SU-DHL-6 (cell line): ENCODE measurements at regions not wholly inside any gene's neighbourhood (a gene's known extent, or its start where the extent isn't known, plus 50 kb on each side); places are given as distances from the start of the nearest gene placed in this dataset.

Experiments used
- H2AFZ ChIP-seq: fragments of 200-600 bp; sonication (generic); 2 replicates; pipeline ENCODE4 v1.6.1; 2014; ENCODE audit warnings: low read depth, mild to moderate bottlenecking, moderate library complexity, mixed read lengths, antibody characterized with exemption, low read length; ENCODE audit not compliant: severe bottlenecking
- H3F3A ChIP-seq: fragments of 200-600 bp; shearing (Covaris generic); 2 replicates; pipeline ENCODE4 v1.6.0; 2016; ENCODE audit warnings: antibody characterized with exemption, mild to moderate bottlenecking; ENCODE audit not compliant: insufficient read depth
- H3K27ac ChIP-seq: fragments of 200-600 bp; sonication (generic); 2 replicates; pipeline ENCODE4 v1.5.1; 2016; ENCODE audit warnings: low read depth, mild to moderate bottlenecking, low read length, moderate library complexity, mixed read lengths
- H3K27me3 ChIP-seq: fragments of 200-600 bp; sonication (generic), shearing (Covaris generic); 2 replicates; pipeline ENCODE4 v1.6.0; 2014; ENCODE audit warnings: mild to moderate bottlenecking, low read length
- H3K36me3 ChIP-seq: fragments of 200-600 bp; sonication (generic); 2 replicates; pipeline ENCODE4 v1.6.1; 2014; ENCODE audit warnings: mild to moderate bottlenecking, low read length, mixed read lengths
- H3K4me2 ChIP-seq: fragments of 300-600, 200-600 bp; shearing (Covaris generic), sonication (generic); 2 replicates; pipeline ENCODE4 v1.6.0; 2014; ENCODE audit warnings: low read length, low read depth, mild to moderate bottlenecking; ENCODE audit not compliant: poor library complexity, severe bottlenecking
- H3K4me3 ChIP-seq: fragments of 200-600 bp; sonication (generic); 2 replicates; pipeline ENCODE4 v1.5.1; 2014; ENCODE audit warnings: antibody characterized with exemption, low read length, mild to moderate bottlenecking, mixed read lengths; ENCODE audit not compliant: insufficient read depth, poor library complexity, severe bottlenecking
- H3K79me2 ChIP-seq: fragments of 200-600 bp; sonication (generic); 2 replicates; pipeline ENCODE4 v1.6.1; 2014; ENCODE audit warnings: mild to moderate bottlenecking, low read length, moderate library complexity; ENCODE audit not compliant: insufficient read depth
- H3K9ac ChIP-seq: fragments of 200-600 bp; sonication (generic); 2 replicates; pipeline ENCODE4 v1.7.0; 2014; ENCODE audit warnings: mild to moderate bottlenecking, low read length
- H3K9me2 ChIP-seq: fragments of 200-600 bp; sonication (generic); replicated peaks from 2 replicates; pipeline ENCODE4 v1.6.1; 2014; ENCODE audit warnings: low read length; ENCODE audit not compliant: insufficient read depth
- H3K9me3 ChIP-seq: fragments of 200-600 bp; sonication (generic); 2 replicates; pipeline ENCODE4 v1.6.1; 2014; ENCODE audit warnings: low read length, mixed read lengths; ENCODE audit not compliant: insufficient read depth
- H4K20me1 ChIP-seq: fragments of 200-600 bp; sonication (generic); 2 replicates; pipeline ENCODE4 v1.6.1; 2014; ENCODE audit warnings: low read depth, mild to moderate bottlenecking, antibody characterized with exemption, low read length, moderate library complexity, mixed read lengths
- EZH2phosphoT487 ChIP-seq: fragments of 200-600 bp; sonication (generic), shearing (Covaris generic); conservative IDR thresholded peaks from 2 replicates; pipeline ENCODE4 v1.6.1; 2018; ENCODE audit warnings: mild to moderate bottlenecking, antibody characterized with exemption, low read length, moderate library complexity, mixed read lengths
- TF ChIP-seq, protein P1 (sequence below): fragments of 200-600 bp; sonication (generic); IDR thresholded peaks from one replicate; pipeline ENCODE4 v1.5.1; 2017; ENCODE audit warnings: antibody characterized with exemption, mild to moderate bottlenecking, low read length, moderate library complexity; ENCODE audit not compliant: insufficient read depth, poor library complexity, severe bottlenecking

DNA sequence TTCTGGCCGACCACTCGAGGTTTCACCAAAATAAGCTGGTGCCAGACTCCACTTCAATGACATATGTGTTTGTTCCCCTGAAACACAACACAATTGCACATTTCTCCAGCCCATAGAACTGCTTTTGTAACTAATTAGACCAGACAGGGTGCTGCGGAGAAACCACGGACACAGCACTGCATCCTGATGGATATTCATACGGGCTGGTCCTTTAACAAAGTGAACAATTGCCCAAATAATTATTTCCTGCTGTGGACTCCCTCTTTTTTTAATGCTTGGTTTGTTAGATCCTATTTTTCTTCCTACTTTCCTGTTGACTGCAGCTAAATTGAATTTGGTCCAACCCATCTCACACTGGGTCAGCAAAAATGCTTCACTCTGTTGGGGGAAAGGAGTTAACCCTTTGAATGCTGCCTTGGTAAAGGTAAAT is 198.6 kb upstream of the BMPER start:
- no peak for TF ChIP-seq EZH2phosphoT487
- TF ChIP-seq, protein P1, sequence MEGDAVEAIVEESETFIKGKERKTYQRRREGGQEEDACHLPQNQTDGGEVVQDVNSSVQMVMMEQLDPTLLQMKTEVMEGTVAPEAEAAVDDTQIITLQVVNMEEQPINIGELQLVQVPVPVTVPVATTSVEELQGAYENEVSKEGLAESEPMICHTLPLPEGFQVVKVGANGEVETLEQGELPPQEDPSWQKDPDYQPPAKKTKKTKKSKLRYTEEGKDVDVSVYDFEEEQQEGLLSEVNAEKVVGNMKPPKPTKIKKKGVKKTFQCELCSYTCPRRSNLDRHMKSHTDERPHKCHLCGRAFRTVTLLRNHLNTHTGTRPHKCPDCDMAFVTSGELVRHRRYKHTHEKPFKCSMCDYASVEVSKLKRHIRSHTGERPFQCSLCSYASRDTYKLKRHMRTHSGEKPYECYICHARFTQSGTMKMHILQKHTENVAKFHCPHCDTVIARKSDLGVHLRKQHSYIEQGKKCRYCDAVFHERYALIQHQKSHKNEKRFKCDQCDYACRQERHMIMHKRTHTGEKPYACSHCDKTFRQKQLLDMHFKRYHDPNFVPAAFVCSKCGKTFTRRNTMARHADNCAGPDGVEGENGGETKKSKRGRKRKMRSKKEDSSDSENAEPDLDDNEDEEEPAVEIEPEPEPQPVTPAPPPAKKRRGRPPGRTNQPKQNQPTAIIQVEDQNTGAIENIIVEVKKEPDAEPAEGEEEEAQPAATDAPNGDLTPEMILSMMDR, result no peak
- Histone ChIP-seq H3K36me3 (no peaks in the 10 kb centered on the region), H3K79me2 (no peaks in the 10 kb centered on the region), H3K4me2 (no peak overlapping the region), H3K4me3 (no peak overlapping the region), H3K27ac (no peak overlapping the region), H3K9me3 (0 out of 2 replicates have a peak, but pooled peaks cover 4% of the 10 kb centered on the region), H4K20me1 (no peaks in the 10 kb centered on the region), H3K9me2 (no peaks in the 10 kb centered on the region), H2AFZ (no peak overlapping the region), H3K27me3 (no peaks in the 10 kb centered on the region), H3F3A (no peaks in the 10 kb centered on the region), H3K9ac (no peak overlapping the region)

DNA sequence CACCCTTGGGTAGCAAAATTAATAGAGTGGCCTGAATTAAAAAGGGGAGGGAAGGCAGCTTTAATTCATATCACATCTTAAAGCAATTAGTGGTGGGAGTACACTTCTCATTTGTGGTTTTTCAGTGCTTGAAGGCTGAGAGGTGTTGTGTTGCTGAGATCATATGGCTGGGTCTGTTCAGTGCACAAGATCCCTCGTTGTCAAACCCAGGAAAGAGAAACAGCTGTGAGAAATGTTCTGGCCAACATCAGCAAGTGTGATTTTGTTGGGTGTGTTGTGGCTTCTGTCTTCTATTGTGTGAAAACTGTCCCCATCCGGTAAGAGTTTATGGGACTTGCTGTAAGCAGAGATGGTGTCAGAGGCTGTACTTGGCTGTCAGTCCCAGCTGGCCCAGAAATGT is 197.9 kb upstream of the BMPER start:
- Histone ChIP-seq H3K4me3 (no peak overlapping the region), H3K27me3 (no peaks in the 10 kb centered on the region), H3K9me3 (no peaks in the 10 kb centered on the region), H3K9ac (no peak overlapping the region), H3K36me3 (no peaks in the 10 kb centered on the region), H3F3A (no peaks in the 10 kb centered on the region), H2AFZ (no peak overlapping the region), H4K20me1 (no peaks in the 10 kb centered on the region), H3K79me2 (no peaks in the 10 kb centered on the region), H3K4me2 (no peak overlapping the region), H3K27ac (no peak overlapping the region), H3K9me2 (no peaks in the 10 kb centered on the region)
- TF ChIP-seq EZH2phosphoT487, result no peak
- TF ChIP-seq, protein P1, result no peak

DNA sequence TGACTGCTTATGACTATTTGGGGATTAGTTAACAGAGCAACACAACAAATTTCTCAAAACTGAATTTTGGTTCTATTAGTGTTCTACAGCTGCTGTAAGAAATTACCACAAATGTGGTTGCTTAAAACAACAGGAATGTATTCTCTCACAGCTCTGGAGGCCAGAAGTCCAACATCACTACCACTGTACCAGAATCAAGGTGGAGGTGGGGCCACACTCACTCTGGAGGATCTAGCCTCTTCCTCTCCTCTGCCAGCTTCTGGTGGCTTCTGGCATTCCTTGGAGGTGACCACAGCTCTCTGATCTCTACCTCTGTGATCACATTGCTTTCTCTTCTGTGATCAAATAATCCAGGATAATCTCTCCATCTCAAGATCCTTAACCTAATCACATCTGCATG is 194.7 kb upstream of the BMPER start:
- Histone ChIP-seq H3K27me3 (no peaks in the 10 kb centered on the region), H3K27ac (no peak overlapping the region), H3K9ac (no peak overlapping the region), H3F3A (no peaks in the 10 kb centered on the region), H3K9me3 (no peaks in the 10 kb centered on the region), H4K20me1 (no peaks in the 10 kb centered on the region), H3K36me3 (no peaks in the 10 kb centered on the region), H3K4me2 (no peak overlapping the region), H3K4me3 (no peak overlapping the region), H3K79me2 (no peaks in the 10 kb centered on the region), H3K9me2 (no peaks in the 10 kb centered on the region), H2AFZ (no peak overlapping the region)
- TF ChIP-seq EZH2phosphoT487, result no peak
- TF ChIP-seq, protein P1, result no peak
